ENCODE measurements at regions not wholly inside any gene's neighbourhood (a gene's known extent, or its start where the extent isn't known, plus 50 kb on each side); places are given as distances from the start of the nearest gene placed in this dataset.
A peak's percentile ranks its signal among the peaks of the same experiment; 100 is the strongest.

- ATAC-seq (no peak), DNase-seq (ENCODE audit: low spot score) (no peak)
- H3K4me2 ChIP-seq: no peak overlapping the region
- no peak overlapping the region for H2AFZ ChIP-seq
- H3K4me3 ChIP-seq: no peak overlapping the region
- peaks cover 6% of the 10 kb centered on the region; the same call in 1 of the 2 replicates for H3K4me1 ChIP-seq (ENCODE audit: insufficient read depth)
- Mint-ChIP-seq H3K4me3 (no peak overlapping the region), H3K27me3 (ENCODE audit: insufficient read depth, low read depth, poor library complexity) (peaks cover 2% of the 10 kb centered on the region), H3K27ac (0 out of 2 replicates have a peak overlapping the region, but pooled peaks have one; percentile 16), H3K4me1 (peaks cover 6% of the 10 kb centered on the region; the same call in 2 of the 3 replicates), H3K36me3 (ENCODE audit: low read depth) (no peaks in the 10 kb centered on the region), H3K9me3 (no peaks in the 10 kb centered on the region; the same call in 2 of the 3 replicates)
- 0 out of 2 replicates have a peak, but pooled peaks cover 4% of the 10 kb centered on the region for H3K9me2 ChIP-seq (ENCODE audit: insufficient read depth)
- H3K36me3 ChIP-seq (ENCODE audit: insufficient read depth): no peaks in the 10 kb centered on the region
- H3K27ac ChIP-seq (ENCODE audit: low read depth): no peak overlapping the region
- no peaks in the 10 kb centered on the region for H4K20me1 ChIP-seq (replicated peaks; ENCODE audit: insufficient read depth)
- no peaks in the 10 kb centered on the region for H3K27me3 ChIP-seq (ENCODE audit: insufficient read depth)
- TF ChIP-seq JUNB (IDR thresholded peaks at IDR 0.05; ENCODE audit: unreplicated experiment) (no peak), REST (IDR thresholded peaks at IDR 0.05; ENCODE audit: unreplicated experiment) (no peak), ETS1 (IDR thresholded peaks at IDR 0.05) (no peak), EZH2 (IDR thresholded peaks at IDR 0.05; ENCODE audit: low read depth, unreplicated experiment) (no peak), EZH2phosphoT487 (IDR thresholded peaks at IDR 0.05; ENCODE audit: unreplicated experiment) (no peak), ZNF462 (CRISPR knock-in tag; IDR thresholded peaks at IDR 0.05) (no peak), NANOG (IDR thresholded peaks at IDR 0.05; ENCODE audit: borderline replicate concordance) (no peak), CTCF (conservative IDR thresholded peaks at IDR 0.05; ENCODE audit: low read depth in 2 of 2) (no peak), ZNF114 (CRISPR knock-in tag; IDR thresholded peaks at IDR 0.05) (no peak)
- H3F3A ChIP-seq (replicated peaks; ENCODE audit: low read depth): no peaks in the 10 kb centered on the region
- H3K79me2 ChIP-seq (replicated peaks; ENCODE audit: insufficient read depth): no peaks in the 10 kb centered on the region
Measured at GRCh38 chr10:22111705-22112104, 106.1 kb downstream of the EBLN1 start.
